Activated T-helper 1 cell treated with anti-CD3 and anti-CD28 coated beads, Interleukin-12 subunit alpha, Interleukin-12 subunit beta, Interleukin-2, Interleukin-4 antibody, amounts not matched to agents 30 ng/mL and 10 ng/mL and 1 ng/mL, durations not matched to agents 14 hours and 24 hours and 36 hours (primary cell): ENCODE measurements at regions not wholly inside any gene's neighbourhood (a gene's known extent, or its start where the extent isn't known, plus 50 kb on each side); places are given as distances from the start of the nearest gene placed in this dataset.

Experiments used
- DNase-seq: peaks from one replicate; pipeline ENCODE4 v3.0.0; 2021; ENCODE audit warnings: low spot score
- H3K27ac Mint-ChIP-seq: one replicate; pipeline ENCODE4 v1.8.0; 2021; ENCODE audit warnings: mild to moderate bottlenecking, mixed read lengths
- H3K27me3 Mint-ChIP-seq: one replicate; pipeline ENCODE4 v1.8.0; 2022; ENCODE audit warnings: mild to moderate bottlenecking, moderate library complexity, mixed read lengths; ENCODE audit not compliant: insufficient read depth
- H3K36me3 Mint-ChIP-seq: one replicate; pipeline ENCODE4 v1.8.0; 2021; ENCODE audit warnings: low read depth, mixed read lengths
- H3K4me1 Mint-ChIP-seq: one replicate; pipeline ENCODE4 v1.8.0; 2021; ENCODE audit warnings: low read depth, mixed read lengths
- H3K4me3 Mint-ChIP-seq: one replicate; pipeline ENCODE4 v1.8.0; 2021; ENCODE audit warnings: mild to moderate bottlenecking, moderate library complexity, mixed read lengths
- H3K9me3 Mint-ChIP-seq: one replicate; pipeline ENCODE4 v1.8.0; 2021; ENCODE audit warnings: mixed read lengths
- intact Hi-C: fragments of 100-400 bp; cut with micrococcal nuclease; formaldehyde crosslinking; loops from one replicate; pipeline ENCODE4 v1.15.1; 2024

GRCh38 chr13:111047326-111047725 is 67.8 kb upstream of the ARHGEF7 start:
- H3K36me3 Mint-ChIP-seq = no peaks in the 10 kb centered on the region
- H3K9me3 Mint-ChIP-seq = no peaks in the 10 kb centered on the region
- H3K27ac Mint-ChIP-seq = peak overlapping the region; percentile 56
- H3K4me3 Mint-ChIP-seq = no peak overlapping the region
- intact Hi-C loops = loop anchor here (1.0 to 2.0 kb wide), 2 partner anchors 82 to 335 kb away; partner anchors contain the start of gene ING1
- DNase-seq = no peak
- peaks cover 11% of the 10 kb centered on the region for H3K4me1 Mint-ChIP-seq
- H3K27me3 Mint-ChIP-seq = peaks cover 2% of the 10 kb centered on the region

GRCh38 chr13:111046590-111047141 is 68.4 kb upstream of the ARHGEF7 start:
- Mint-ChIP-seq H3K9me3 (no peaks in the 10 kb centered on the region), H3K27me3 (peaks cover 8% of the 10 kb centered on the region), H3K4me3 (no peak overlapping the region), H3K36me3 (no peaks in the 10 kb centered on the region), H3K4me1 (peaks cover 11% of the 10 kb centered on the region), H3K27ac (peak overlapping the region; percentile 56)
- no peak for DNase-seq
- intact Hi-C loops = loop anchor here (1.0 to 2.0 kb wide), 2 partner anchors 81 to 334 kb away; partner anchors contain the start of gene ING1

DNA sequence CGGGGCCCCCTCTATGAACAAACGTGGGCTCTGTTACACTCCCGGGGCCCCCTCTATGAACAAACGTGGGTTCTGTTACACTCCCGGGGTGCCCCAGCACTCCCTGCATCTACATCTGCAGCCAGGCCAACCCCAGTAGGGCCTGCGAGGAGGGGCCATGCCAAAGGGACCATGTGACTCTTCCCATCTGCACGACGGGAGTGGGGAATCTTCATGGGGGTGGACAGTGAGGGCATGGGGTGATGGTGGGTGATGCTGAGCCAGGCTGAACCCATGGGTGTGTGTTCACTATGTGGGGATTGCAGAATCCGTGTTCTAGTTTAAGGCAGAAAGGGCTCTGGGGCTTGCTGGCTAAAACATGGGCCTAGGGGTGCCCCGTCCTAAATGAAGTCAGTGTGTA is 69.9 kb upstream of the ARHGEF7 start:
- no peak overlapping the region for H3K4me3 Mint-ChIP-seq
- H3K27me3 Mint-ChIP-seq = peaks cover 13% of the 10 kb centered on the region
- DNase-seq = no peak
- H3K36me3 Mint-ChIP-seq = no peaks in the 10 kb centered on the region
- H3K27ac Mint-ChIP-seq = no peak overlapping the region
- intact Hi-C loops = no loop called here
- no peaks in the 10 kb centered on the region for H3K9me3 Mint-ChIP-seq
- H3K4me1 Mint-ChIP-seq = peaks cover 11% of the 10 kb centered on the region

DNA sequence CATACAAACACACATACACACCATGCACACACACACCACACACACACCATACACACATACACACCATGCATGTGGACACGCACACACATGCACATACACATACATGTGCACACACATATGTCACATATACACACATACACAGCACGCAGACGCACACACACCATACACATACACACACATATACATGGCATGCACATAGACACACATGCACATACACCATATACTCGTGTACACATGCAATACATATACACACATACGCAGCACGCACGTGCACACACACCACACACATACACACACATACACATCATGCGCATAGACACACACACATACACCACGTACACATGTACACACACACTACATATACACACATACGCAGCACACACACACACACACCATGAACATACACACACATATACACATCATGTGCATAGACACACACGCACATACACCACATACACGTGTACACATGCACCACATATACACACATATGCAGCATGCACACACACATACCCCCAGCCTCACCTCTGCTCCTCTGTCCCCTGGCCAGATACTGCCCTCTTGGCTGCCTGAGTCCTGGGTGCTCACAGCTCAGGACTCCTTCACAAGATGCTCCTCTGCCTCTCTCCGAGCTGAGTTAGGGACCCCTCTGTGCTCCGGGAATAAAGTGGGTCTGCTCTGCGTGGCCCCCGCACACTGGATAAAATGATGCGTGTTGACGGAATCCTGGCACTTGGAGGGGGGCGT is 70.9 kb upstream of the ARHGEF7 start:
- Mint-ChIP-seq H3K4me3 (no peak overlapping the region), H3K36me3 (no peaks in the 10 kb centered on the region), H3K9me3 (no peaks in the 10 kb centered on the region), H3K4me1 (peaks cover 11% of the 10 kb centered on the region), H3K27ac (peak overlapping the region; percentile 3), H3K27me3 (peaks cover 20% of the 10 kb centered on the region)
- DNase-seq = no peak
- intact Hi-C loops = no loop called here

- Mint-ChIP-seq H3K27ac (peak overlapping the region; percentile 5), H3K9me3 (no peaks in the 10 kb centered on the region), H3K4me1 (peaks cover 11% of the 10 kb centered on the region), H3K27me3 (peaks cover 22% of the 10 kb centered on the region), H3K36me3 (no peaks in the 10 kb centered on the region), H3K4me3 (no peak overlapping the region)
- no peak for DNase-seq
- intact Hi-C loops = loop anchor here (1.0 kb wide), 1 partner anchor 77 kb away; no protein-coding TSS in a partner anchor
These were observed 71.5 kb upstream of the ARHGEF7 start for GRCh38 chr13:111043575-111043982.

DNA sequence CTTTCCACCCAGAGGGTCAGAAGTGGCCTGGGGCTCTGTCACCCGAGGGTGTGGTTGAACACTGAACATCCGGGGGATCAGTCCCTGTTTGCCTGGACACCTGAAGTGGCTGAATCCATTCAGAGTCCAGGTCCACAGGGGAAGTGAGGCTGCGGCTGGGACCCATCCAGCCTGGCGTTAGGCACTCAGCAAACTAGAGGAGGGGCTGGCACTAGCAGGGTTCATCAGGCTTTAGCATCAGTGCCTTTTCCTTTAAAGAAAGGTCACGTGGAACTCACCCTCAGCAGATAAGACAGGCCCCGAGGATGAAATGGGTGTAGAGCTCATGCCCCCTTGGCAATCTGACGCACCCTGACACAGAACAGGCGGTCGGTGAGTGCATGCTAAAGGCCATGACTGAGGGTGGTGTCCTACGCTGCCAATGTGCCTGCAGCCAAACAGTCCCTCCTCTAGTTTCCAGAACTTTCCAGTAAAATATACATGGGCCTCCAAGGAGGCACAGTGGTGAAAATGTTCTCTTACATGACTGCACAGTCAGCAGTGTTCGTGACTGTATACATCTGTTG is 72.4 kb upstream of the ARHGEF7 start:
- Mint-ChIP-seq H3K9me3 (no peaks in the 10 kb centered on the region), H3K4me1 (peaks cover 11% of the 10 kb centered on the region), H3K27me3 (peaks cover 23% of the 10 kb centered on the region), H3K4me3 (no peak overlapping the region), H3K36me3 (no peaks in the 10 kb centered on the region), H3K27ac (no peak overlapping the region)
- DNase-seq = no peak
- intact Hi-C loops = loop anchor here (1.0 kb wide), 1 partner anchor 76 kb away; no protein-coding TSS in a partner anchor

DNA sequence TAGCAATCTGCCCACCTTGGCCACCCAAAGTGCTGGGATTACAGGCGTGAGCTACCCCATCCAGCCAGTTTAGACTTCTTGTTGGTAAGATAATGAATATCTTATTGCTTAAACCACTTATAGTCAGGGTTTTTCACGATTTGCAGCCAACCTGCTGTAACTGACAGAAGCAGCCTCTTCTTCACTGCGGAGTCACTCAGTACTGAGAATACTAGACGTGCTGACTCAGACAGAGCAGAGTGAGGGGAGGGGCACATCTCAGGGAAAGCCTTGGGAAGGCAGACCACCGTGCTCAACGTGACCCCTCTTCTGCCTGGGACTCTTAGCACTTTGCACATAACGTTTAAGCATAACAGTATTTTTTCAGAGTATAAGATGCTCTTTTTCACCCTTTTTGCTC is 74.3 kb upstream of the ARHGEF7 start:
- no peaks in the 10 kb centered on the region for H3K4me1 Mint-ChIP-seq
- intact Hi-C loops = no loop called here
- H3K27ac Mint-ChIP-seq = no peak overlapping the region
- no peak overlapping the region for H3K4me3 Mint-ChIP-seq
- H3K36me3 Mint-ChIP-seq = no peaks in the 10 kb centered on the region
- peaks cover 31% of the 10 kb centered on the region for H3K27me3 Mint-ChIP-seq
- H3K9me3 Mint-ChIP-seq = no peaks in the 10 kb centered on the region
- DNase-seq = no peak

DNA sequence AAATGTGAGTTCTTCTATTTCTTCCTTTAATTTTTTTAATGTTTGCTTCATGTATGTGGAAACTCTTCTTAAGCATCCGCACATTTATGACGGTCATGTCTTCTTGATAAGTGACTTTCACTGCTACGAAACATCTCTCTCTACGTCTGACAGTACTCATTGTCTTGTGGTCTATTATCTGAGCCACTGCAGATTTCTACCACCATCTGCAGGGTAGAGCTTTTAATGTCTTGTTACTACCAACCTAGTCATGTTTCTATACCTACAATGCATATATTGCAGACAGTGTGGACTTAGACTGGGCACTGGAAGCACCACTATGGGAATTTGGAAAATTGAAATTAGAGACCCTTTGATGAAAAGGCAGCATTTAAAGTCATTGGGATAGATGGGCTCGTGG is 75.4 kb upstream of the ARHGEF7 start:
- H3K9me3 Mint-ChIP-seq = no peaks in the 10 kb centered on the region
- no peaks in the 10 kb centered on the region for H3K4me1 Mint-ChIP-seq
- no peak overlapping the region for H3K4me3 Mint-ChIP-seq
- intact Hi-C loops = no loop called here
- no peaks in the 10 kb centered on the region for H3K36me3 Mint-ChIP-seq
- DNase-seq = no peak
- no peak overlapping the region for H3K27ac Mint-ChIP-seq
- peaks cover 34% of the 10 kb centered on the region for H3K27me3 Mint-ChIP-seq

- Mint-ChIP-seq H3K27me3 (peaks cover 34% of the 10 kb centered on the region), H3K4me3 (no peak overlapping the region), H3K27ac (no peak overlapping the region), H3K36me3 (no peaks in the 10 kb centered on the region), H3K9me3 (no peaks in the 10 kb centered on the region), H3K4me1 (no peaks in the 10 kb centered on the region)
- no peak for DNase-seq
- intact Hi-C loops = no loop called here
These were observed 76.2 kb upstream of the ARHGEF7 start for GRCh38 chr13:111038887-111039286.

DNA sequence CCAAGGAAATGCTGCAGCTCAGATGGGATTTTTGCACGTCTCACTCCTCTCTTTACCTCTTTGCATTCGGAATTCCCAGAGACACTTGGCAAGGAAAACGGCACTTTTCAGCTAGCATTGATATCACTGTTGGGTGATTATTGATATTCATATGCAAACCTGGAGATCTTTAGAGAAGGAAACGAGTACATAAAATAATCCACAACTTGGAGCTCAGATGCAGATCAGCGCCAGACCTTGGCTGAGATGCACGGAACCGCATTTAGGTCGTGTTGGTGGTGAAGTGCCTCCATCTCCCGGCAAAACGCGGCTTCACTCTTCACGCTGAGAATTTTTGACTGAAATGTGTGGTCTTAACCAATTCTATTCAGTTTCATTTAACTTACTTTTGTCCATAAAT is 77.2 kb upstream of the ARHGEF7 start:
- Mint-ChIP-seq H3K36me3 (no peaks in the 10 kb centered on the region), H3K9me3 (no peaks in the 10 kb centered on the region), H3K27ac (no peak overlapping the region), H3K4me3 (no peak overlapping the region), H3K27me3 (peaks cover 33% of the 10 kb centered on the region), H3K4me1 (no peaks in the 10 kb centered on the region)
- no peak for DNase-seq
- intact Hi-C loops = no loop called here

GRCh38 chr13:111036665-111037064 is 78.4 kb upstream of the ARHGEF7 start:
- Mint-ChIP-seq H3K9me3 (no peaks in the 10 kb centered on the region), H3K4me1 (no peaks in the 10 kb centered on the region), H3K27ac (no peak overlapping the region), H3K27me3 (peaks cover 32% of the 10 kb centered on the region), H3K4me3 (no peak overlapping the region), H3K36me3 (no peaks in the 10 kb centered on the region)
- intact Hi-C loops = no loop called here
- DNase-seq = no peak

DNA sequence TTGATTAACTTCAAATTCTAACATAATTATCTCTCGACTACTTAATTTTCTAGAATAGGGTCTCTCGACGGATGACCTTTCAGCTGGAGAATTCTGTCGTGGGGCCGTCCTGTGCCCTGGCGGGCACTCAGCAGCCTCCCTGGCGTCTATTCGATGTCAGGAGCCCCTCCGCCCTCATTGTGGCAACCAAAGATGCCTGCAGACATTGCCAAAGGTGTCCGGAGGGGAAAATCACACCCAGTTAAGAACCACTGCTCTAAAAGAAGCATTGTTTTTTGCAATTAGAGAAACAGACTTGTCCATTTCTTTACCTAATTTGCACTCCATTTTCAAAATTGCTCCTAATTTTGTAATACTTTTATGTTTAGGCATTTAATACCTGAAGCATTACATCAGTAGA is 79.2 kb upstream of the ARHGEF7 start:
- H3K36me3 Mint-ChIP-seq = no peaks in the 10 kb centered on the region
- H3K4me3 Mint-ChIP-seq = no peak overlapping the region
- no peaks in the 10 kb centered on the region for H3K4me1 Mint-ChIP-seq
- H3K9me3 Mint-ChIP-seq = no peaks in the 10 kb centered on the region
- intact Hi-C loops = no loop called here
- peaks cover 29% of the 10 kb centered on the region for H3K27me3 Mint-ChIP-seq
- no peak overlapping the region for H3K27ac Mint-ChIP-seq
- no peak for DNase-seq

GRCh38 chr13:111034811-111035210 is 80.3 kb upstream of the ARHGEF7 start:
- Mint-ChIP-seq H3K27ac (no peak overlapping the region), H3K9me3 (no peaks in the 10 kb centered on the region)
- intact Hi-C loops = no loop called here

More at GRCh38 chr13:111034811-111035210, 80.3 kb upstream of the ARHGEF7 start:
- H3K4me1 Mint-ChIP-seq = no peaks in the 10 kb centered on the region
- no peaks in the 10 kb centered on the region for H3K36me3 Mint-ChIP-seq
- no peak for DNase-seq
- no peak overlapping the region for H3K4me3 Mint-ChIP-seq
- H3K27me3 Mint-ChIP-seq = peaks cover 24% of the 10 kb centered on the region
